ENCODE measurements at regions not wholly inside any gene's neighbourhood (a gene's known extent, or its start where the extent isn't known, plus 50 kb on each side); places are given as distances from the start of the nearest gene placed in this dataset.

DNA sequence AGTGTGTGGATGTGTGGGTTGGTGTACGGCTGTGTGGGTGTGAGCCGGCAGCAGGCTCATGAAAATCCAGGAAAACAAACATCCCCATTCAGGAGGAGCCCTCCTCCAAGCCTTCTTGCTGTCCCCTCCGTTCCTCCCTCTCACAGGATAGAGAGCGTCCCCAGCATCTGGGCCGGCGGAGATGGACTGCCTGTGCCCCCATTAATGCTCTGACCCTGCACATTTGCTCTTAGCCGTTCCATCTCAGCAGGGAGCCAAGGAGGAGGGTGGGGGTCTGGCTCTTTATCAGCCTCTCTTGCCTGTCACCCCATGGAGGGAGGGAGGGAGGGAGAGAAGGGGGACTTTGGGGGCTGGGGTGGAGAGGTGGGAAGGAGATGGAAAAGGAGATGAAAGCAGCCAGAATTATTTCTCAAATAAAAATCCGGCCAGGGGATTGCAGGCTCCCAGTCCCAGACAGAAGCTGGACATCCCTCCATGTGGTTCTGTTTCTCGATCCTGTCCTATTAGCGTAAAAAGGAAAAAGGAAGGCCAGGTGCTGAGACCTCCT is 240.0 kb upstream of the ZFHX3 start:
- TF ChIP-seq, protein P1, sequence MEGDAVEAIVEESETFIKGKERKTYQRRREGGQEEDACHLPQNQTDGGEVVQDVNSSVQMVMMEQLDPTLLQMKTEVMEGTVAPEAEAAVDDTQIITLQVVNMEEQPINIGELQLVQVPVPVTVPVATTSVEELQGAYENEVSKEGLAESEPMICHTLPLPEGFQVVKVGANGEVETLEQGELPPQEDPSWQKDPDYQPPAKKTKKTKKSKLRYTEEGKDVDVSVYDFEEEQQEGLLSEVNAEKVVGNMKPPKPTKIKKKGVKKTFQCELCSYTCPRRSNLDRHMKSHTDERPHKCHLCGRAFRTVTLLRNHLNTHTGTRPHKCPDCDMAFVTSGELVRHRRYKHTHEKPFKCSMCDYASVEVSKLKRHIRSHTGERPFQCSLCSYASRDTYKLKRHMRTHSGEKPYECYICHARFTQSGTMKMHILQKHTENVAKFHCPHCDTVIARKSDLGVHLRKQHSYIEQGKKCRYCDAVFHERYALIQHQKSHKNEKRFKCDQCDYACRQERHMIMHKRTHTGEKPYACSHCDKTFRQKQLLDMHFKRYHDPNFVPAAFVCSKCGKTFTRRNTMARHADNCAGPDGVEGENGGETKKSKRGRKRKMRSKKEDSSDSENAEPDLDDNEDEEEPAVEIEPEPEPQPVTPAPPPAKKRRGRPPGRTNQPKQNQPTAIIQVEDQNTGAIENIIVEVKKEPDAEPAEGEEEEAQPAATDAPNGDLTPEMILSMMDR (IDR thresholded peaks at IDR 0.05; ENCODE audit: low read depth, low read length, poor library complexity, severe bottlenecking): no peak
- TF ChIP-seq EZH2phosphoT487 (IDR thresholded peaks at IDR 0.05; ENCODE audit: borderline replicate concordance, low read length): no peak

All from DOHH2 (cell line).